ENCODE measurements at regions not wholly inside any gene's neighbourhood (a gene's known extent, or its start where the extent isn't known, plus 50 kb on each side); places are given as distances from the start of the nearest gene placed in this dataset.

GRCh38 chr3:164320962-164321361, 757.3 kb downstream of the SI start:
- Histone ChIP-seq H3K18ac (ENCODE audit: insufficient read length, low read depth, low read length) (no peak overlapping the region), H3K23ac (ENCODE audit: insufficient read length, low read depth, low read length) (no peak overlapping the region), H3K27me3 (ENCODE audit: insufficient read depth, low read length) (no peaks in the 10 kb centered on the region), H3K14ac (ENCODE audit: insufficient read depth, low read length) (no peak overlapping the region), H3K4ac (ENCODE audit: low read depth, low read length) (no peak overlapping the region), H3K4me1 (ENCODE audit: insufficient read depth, low read length) (peaks cover 2% of the 10 kb centered on the region; the same call in 1 of the 2 replicates), H3K4me2 (ENCODE audit: insufficient read depth, insufficient read length, low read length) (no peak overlapping the region), H3K9me3 (ENCODE audit: control insufficient read depth, low read depth, low read length) (no peaks in the 10 kb centered on the region), H2AK5ac (ENCODE audit: insufficient read length, low read length) (no peak overlapping the region), H3K27ac (ENCODE audit: insufficient read length, low read depth, low read length) (no peak overlapping the region), H3K56ac (ENCODE audit: insufficient read length, low read depth, low read length) (no peak overlapping the region), H3K79me2 (ENCODE audit: insufficient read depth, low read length) (no peaks in the 10 kb centered on the region), H2AFZ (ENCODE audit: low read length) (no peak overlapping the region), H2BK20ac (ENCODE audit: low read depth, low read length, poor library complexity, severe bottlenecking) (no peak overlapping the region), H4K8ac (replicated peaks; ENCODE audit: insufficient read length, low read depth, low read length) (no peak overlapping the region), H2BK15ac (ENCODE audit: low read depth, low read length) (no peak overlapping the region), H4K91ac (ENCODE audit: insufficient read length, low read depth, low read length) (no peak overlapping the region), H2BK5ac (ENCODE audit: insufficient read length, low read length) (no peak overlapping the region), H2BK12ac (ENCODE audit: insufficient read length, low read depth, low read length) (no peak overlapping the region), H3T11ph (ENCODE audit: low read length) (no peak overlapping the region), H3K79me1 (ENCODE audit: insufficient read depth, low read depth, low read length, poor library complexity, severe bottlenecking) (no peaks in the 10 kb centered on the region), H3K23me2 (ENCODE audit: insufficient read length, low read depth, low read length, poor library complexity, severe bottlenecking) (no peaks in the 10 kb centered on the region), H4K20me1 (ENCODE audit: control insufficient read depth, insufficient read depth, insufficient read length) (no peaks in the 10 kb centered on the region), H3K9ac (ENCODE audit: extremely low read depth, insufficient read length, low read length) (no peak overlapping the region), H2BK120ac (ENCODE audit: low read depth, low read length, poor library complexity, severe bottlenecking) (no peak overlapping the region), H4K5ac (ENCODE audit: insufficient read length, low read depth, low read length) (no peak overlapping the region)
- Mint-ChIP-seq H3K9me3 (no peaks in the 10 kb centered on the region), H3K27ac (peak overlapping the region in 1 of 3 experiments; percentile 38; a peak in 1 of 7 replicates), H3K36me3 (ENCODE audit: insufficient read depth in 1 of 3, low read depth in 3 of 3) (no peaks in the 10 kb centered on the region), H3K27me3 (ENCODE audit: low read depth) (no peaks in the 10 kb centered on the region), H3K4me3 (no peak overlapping the region), H3K4me1 (peaks cover 14 to 15% of the 10 kb centered on the region in 2 experiments)
- no peak for DNase-seq
- no peak for TF ChIP-seq CTCF (conservative IDR thresholded peaks at IDR 0.05)
- WGBS (ENCODE audit: extremely low coverage, insufficient read length, low lambda C conversion rate): no CpG with 5 or more reads among the region's 7 CpGs
